ENCODE measurements at regions not wholly inside any gene's neighbourhood (a gene's known extent, or its start where the extent isn't known, plus 50 kb on each side); places are given as distances from the start of the nearest gene placed in this dataset.
"Not testable (repeated sequence)": the region's sequence is repeated elsewhere in the genome, so short reads cannot be mapped to it uniquely, and the experiment has no call there.

GRCh38 chr3:140802898-140803297 lies 125.0 kb downstream of the TRIM42 start:
- ATAC-seq; intact Hi-C loops (cut with DNase I); DNase-seq (ENCODE audit: missing footprints): not testable (repeated sequence)

GRCh38 chr3:140809316-140809715 lies 131.5 kb downstream of the TRIM42 start:
- ATAC-seq, result no peak
- intact Hi-C loops (cut with DNase I), result no loop called here
- DNase-seq (ENCODE audit: missing footprints), result no peak

- intact Hi-C loops (cut with DNase I), result no loop called here
- ATAC-seq (no peak), DNase-seq (ENCODE audit: missing footprints) (no peak)
These were observed 125.1 kb upstream of the SLC25A36 start for GRCh38 chr3:140816372-140817195.

DNA sequence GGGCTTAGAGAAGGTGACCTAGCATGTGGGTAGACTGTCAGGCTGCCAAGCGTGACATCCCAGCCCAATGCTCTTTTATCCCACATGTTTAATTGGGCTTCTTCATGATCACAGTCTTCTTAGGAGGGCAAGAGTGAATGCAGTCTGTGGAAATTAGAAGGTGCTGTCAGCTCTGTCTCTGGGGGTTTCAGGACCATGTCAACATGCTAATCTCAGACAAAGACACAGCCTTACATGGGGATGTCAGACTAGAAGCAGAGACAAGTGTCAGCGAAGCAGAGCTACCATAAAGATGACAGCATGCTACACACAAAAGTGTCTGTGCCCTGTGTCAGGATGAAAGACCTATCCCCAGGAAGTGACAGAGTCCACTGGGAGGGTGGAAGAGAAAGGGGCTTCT lies 120.1 kb upstream of the SLC25A36 start:
- ATAC-seq, result no peak
- intact Hi-C loops (cut with DNase I), result no loop called here
- DNase-seq (ENCODE audit: missing footprints), result no peak

DNA sequence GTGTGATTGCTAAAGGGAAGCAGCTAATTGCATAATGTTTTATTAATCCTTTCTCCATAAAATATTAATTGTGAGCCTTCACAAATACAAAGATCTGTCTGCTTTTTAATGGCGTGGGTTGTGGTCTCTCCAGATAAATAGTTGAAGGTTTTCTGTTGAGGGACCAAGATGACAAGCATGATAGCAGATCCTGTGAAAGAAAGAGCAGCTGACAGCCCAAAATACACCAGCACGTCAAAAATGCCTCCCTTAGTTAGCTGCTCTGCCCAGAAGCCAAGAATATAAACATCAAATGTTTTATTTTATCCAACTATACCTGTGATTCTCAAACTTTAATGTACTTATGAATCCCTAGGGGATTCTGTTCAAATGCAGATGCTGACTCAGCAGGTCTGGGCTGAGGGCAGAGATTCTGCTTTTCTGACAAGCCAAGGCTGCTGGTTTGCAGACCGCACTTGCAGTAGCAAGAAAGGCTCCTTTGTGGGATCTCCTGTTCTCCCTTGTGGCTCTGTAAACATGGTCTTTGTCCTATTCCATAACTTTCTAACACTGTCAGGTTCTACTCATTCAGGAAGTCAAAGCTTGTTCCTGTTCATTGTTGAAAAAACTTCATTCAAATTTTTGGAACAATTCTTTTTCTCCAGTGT lies 119.1 kb upstream of the SLC25A36 start:
- ATAC-seq, result no peak
- intact Hi-C loops (cut with DNase I), result no loop called here
- DNase-seq (ENCODE audit: missing footprints), result no peak

DNA sequence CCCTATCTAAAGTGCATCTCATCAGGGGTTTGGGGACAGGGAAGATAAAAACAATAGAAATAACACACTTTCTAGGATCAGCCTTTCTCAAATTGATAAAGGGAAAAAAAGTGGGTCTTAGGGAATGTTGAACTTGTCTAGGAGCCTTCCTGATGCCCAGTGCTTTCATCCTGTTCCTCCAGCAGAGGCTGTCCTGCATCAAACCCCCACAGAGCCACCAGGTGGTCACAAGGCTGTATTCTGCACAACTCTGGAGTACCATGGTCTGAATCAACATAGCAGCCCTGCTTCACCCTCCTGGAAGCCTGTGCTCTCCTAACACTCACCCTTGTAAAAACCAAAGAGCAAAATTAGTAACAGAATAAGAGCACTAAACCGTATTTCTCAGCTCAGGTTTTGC lies 118.5 kb upstream of the SLC25A36 start:
- intact Hi-C loops (cut with DNase I), result no loop called here
- no peak for DNase-seq (ENCODE audit: missing footprints)
- no peak for ATAC-seq

GRCh38 chr3:140827894-140828293 lies 113.7 kb upstream of the SLC25A36 start:
- ATAC-seq, result no peak

GRCh38 chr3:140828585-140828984 lies 113.1 kb upstream of the SLC25A36 start:
- DNase-seq (ENCODE audit: missing footprints), result no peak
- intact Hi-C loops (cut with DNase I), result no loop called here
- no peak for ATAC-seq

More at GRCh38 chr3:140827894-140828293, 113.7 kb upstream of the SLC25A36 start:
- no peak for DNase-seq (ENCODE audit: missing footprints)
- intact Hi-C loops (cut with DNase I), result no loop called here

GRCh38 chr3:140829796-140830195 lies 111.8 kb upstream of the SLC25A36 start:
- DNase-seq (ENCODE audit: missing footprints) (no peak), ATAC-seq (no peak)
- intact Hi-C loops (cut with DNase I), result no loop called here

DNA sequence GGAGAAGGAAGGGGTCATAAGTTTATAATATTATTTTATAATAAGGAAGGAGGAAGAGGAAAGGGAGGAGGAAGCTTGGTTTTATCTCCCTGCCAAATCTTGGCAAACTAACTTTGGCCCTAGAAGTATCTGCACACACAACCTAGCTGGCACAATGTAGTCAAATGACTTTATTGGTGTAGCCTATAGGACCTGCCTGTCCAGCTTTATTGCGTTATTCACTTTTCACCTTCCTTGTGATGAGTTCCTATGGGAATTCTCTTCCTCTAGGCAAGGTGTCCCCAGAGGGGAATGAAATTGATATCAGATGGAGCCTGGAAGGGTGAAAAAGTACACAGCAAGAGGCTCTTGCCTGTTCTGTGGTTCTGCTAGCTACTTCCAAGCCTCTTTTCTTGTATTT lies 111.2 kb upstream of the SLC25A36 start:
- DNase-seq (ENCODE audit: missing footprints) (no peak), ATAC-seq (no peak)
- intact Hi-C loops (cut with DNase I), result no loop called here

DNA sequence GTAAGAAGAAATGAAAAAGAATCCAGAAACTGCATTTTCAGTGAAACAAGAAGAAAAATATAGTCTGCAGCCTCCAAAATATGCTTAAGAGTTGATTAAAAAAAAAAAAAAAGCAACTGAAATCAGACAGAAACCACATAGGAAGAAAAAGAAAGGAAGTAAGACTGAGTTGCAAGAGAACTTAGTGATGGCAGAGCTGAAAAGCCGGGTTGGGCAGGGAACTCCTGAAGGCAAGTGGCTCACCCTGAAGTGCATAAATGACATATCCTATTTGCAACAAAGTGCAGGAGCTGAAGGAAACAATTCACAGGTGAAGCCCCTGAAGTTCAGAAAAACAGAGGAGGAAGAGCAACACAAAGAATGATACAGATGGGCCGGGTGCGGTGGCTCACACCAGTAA lies 108.8 kb upstream of the SLC25A36 start:
- DNase-seq (ENCODE audit: missing footprints), result no peak
- no peak for ATAC-seq
- intact Hi-C loops (cut with DNase I), result no loop called here

- DNase-seq (ENCODE audit: missing footprints) (no peak), ATAC-seq (no peak)
- intact Hi-C loops (cut with DNase I), result no loop called here
These were observed 107.2 kb upstream of the SLC25A36 start for GRCh38 chr3:140834266-140835037.

GRCh38 chr3:140842984-140843649 lies 98.5 kb upstream of the SLC25A36 start:
- ATAC-seq, result no peak
- intact Hi-C loops (cut with DNase I), result no loop called here
- no peak for DNase-seq (ENCODE audit: missing footprints)

GRCh38 chr3:140843656-140844055 lies 98.0 kb upstream of the SLC25A36 start:
- no peak for ATAC-seq
- intact Hi-C loops (cut with DNase I), result no loop called here

DNA sequence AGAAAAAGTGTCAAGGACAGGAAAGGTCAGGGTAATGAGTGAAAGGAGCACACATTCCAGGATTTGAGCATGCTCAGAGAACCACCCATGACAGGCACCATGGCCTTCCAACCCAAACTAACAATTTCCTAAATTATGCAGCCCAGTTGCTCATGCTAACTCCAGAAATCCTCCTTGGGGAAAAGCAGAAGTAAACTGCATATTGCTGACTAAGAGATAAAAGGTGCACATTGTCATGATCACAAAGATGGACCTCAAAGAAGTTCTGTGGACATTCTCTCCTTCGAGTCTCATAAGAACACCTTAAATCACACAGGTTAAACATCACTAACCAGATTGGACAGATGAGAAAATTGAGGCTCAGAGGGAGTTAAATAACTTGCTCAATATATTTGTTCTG lies 97.6 kb upstream of the SLC25A36 start:
- intact Hi-C loops (cut with DNase I), result no loop called here
- ATAC-seq (no peak), DNase-seq (ENCODE audit: missing footprints) (no peak)

More at GRCh38 chr3:140843656-140844055, 98.0 kb upstream of the SLC25A36 start:
- no peak for DNase-seq (ENCODE audit: missing footprints)

DNA sequence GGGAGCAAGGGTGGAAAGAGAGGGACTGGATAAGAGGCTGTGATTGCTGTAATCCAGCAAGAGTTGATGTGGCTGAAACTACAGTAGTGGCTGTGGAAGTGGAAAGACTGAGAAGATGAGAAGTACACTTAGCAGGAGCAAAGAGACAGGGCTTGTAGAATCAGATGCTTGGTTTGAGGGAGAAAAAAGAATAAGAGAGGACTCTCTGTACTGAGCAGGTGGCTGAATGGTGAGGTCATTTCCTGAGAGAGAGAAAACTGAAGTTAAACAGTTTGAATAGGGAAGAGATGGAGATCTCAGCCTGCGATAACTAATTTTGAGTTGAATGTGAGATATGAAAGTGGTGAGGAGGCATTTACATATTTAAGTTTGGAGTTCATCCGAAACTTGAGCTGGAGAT lies 95.8 kb upstream of the SLC25A36 start:
- no peak for DNase-seq (ENCODE audit: missing footprints)
- intact Hi-C loops (cut with DNase I), result no loop called here

GRCh38 chr3:140848666-140849065 lies 93.0 kb upstream of the SLC25A36 start:
- intact Hi-C loops (cut with DNase I), result no loop called here
- ATAC-seq (no peak), DNase-seq (ENCODE audit: missing footprints) (no peak)

More for the DNA sequence above, 95.8 kb upstream of the SLC25A36 start:
- no peak for ATAC-seq

DNA sequence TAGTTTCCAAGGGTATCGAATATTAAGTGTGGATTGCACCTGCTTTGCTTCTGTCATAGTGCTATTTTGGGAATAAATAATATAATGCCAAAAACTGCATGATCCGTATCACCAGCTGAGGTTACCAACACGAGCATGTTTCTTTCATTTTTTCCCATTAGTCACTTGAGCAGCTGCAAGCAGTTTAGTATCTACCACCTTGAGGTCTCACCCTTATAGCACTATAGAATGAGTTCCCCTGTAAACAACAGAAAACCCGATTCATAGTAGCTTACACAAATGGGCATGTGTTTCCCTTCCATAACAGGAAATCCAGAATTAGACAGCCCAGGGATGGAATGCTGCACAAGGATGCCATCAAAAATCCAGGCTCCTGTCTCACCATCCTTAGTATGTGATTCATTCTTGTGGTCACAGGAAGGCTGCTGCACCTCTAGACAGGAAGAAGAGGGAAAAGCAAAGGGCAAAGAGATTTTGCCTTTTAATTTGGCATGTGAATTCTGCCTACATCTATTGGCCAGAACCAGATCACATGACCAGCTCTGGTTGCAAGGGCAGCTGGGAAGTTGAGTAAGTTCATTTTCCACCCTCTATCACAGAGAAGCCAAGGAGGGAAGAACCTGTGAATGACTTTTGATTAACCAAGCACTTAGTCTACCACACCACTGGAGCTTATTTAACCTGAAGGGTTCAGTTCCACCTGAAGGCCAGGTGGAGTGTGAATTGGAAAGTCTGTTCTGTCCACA lies 91.3 kb upstream of the SLC25A36 start:
- DNase-seq (ENCODE audit: missing footprints) (no peak), ATAC-seq (no peak)
- intact Hi-C loops (cut with DNase I), result no loop called here
